ENCODE measurements at regions not wholly inside any gene's neighbourhood (a gene's known extent, or its start where the extent isn't known, plus 50 kb on each side); places are given as distances from the start of the nearest gene placed in this dataset.

- DNase-seq (ENCODE audit: low read depth) = no peak
These were observed 434.7 kb downstream of the TNS3 start for GRCh38 chr7:47147213-47147631.

- no peak for DNase-seq (ENCODE audit: low read depth)
These were observed 435.9 kb downstream of the TNS3 start for GRCh38 chr7:47145982-47146381.

- DNase-seq (ENCODE audit: low read depth) = peak; percentile 40
These were observed 436.7 kb downstream of the TNS3 start for GRCh38 chr7:47145186-47145725.

GRCh38 chr7:47143339-47143738 lies 438.6 kb downstream of the TNS3 start:
- DNase-seq (ENCODE audit: low read depth) = no peak

- DNase-seq (ENCODE audit: low read depth) = no peak
These were observed 439.1 kb downstream of the TNS3 start for GRCh38 chr7:47142867-47143175.

GRCh38 chr7:47142169-47142866 lies 439.6 kb downstream of the TNS3 start:
- DNase-seq (ENCODE audit: low read depth) = no peak

GRCh38 chr7:47132471-47132870 lies 449.4 kb downstream of the TNS3 start:
- no peak for DNase-seq (ENCODE audit: low read depth)

- no peak for DNase-seq (ENCODE audit: low read depth)
These were observed 453.2 kb downstream of the TNS3 start for GRCh38 chr7:47128700-47129099.

- no peak for DNase-seq (ENCODE audit: low read depth)
These were observed 456.4 kb downstream of the TNS3 start for GRCh38 chr7:47125529-47125928.

- no peak for DNase-seq (ENCODE audit: low read depth)
These were observed 462.5 kb downstream of the TNS3 start for GRCh38 chr7:47119261-47119865.

GRCh38 chr7:47104206-47104549 lies 477.7 kb downstream of the TNS3 start:
- no peak for DNase-seq (ENCODE audit: low read depth)

- DNase-seq (ENCODE audit: low read depth) = no peak
These were observed 478.3 kb downstream of the TNS3 start for GRCh38 chr7:47103498-47104205.

- DNase-seq (ENCODE audit: low read depth) = no peak
These were observed 479.5 kb downstream of the TNS3 start for GRCh38 chr7:47102331-47102841.

- no peak for DNase-seq (ENCODE audit: low read depth)
These were observed 481.0 kb downstream of the TNS3 start for GRCh38 chr7:47100817-47101435.

- no peak for DNase-seq (ENCODE audit: low read depth)
These were observed 481.6 kb downstream of the TNS3 start for GRCh38 chr7:47100148-47100816.

- no peak for DNase-seq (ENCODE audit: low read depth)
These were observed 484.5 kb downstream of the TNS3 start for GRCh38 chr7:47097431-47097830.

GRCh38 chr7:47095946-47096345 lies 486.0 kb downstream of the TNS3 start:
- no peak for DNase-seq (ENCODE audit: low read depth)

- DNase-seq (ENCODE audit: low read depth) = no peak
These were observed 487.4 kb downstream of the TNS3 start for GRCh38 chr7:47094462-47094861.

GRCh38 chr7:47093320-47094234 lies 488.3 kb downstream of the TNS3 start:
- peak; percentile 62 for DNase-seq (ENCODE audit: low read depth)

GRCh38 chr7:47092336-47092735 lies 489.6 kb downstream of the TNS3 start:
- no peak for DNase-seq (ENCODE audit: low read depth)

GRCh38 chr7:47091141-47091540 lies 490.8 kb downstream of the TNS3 start:
- no peak for DNase-seq (ENCODE audit: low read depth)

Measured in forelimb muscle (tissue), 1 donor.